ENCODE measurements at regions not wholly inside any gene's neighbourhood (a gene's known extent, or its start where the extent isn't known, plus 50 kb on each side); places are given as distances from the start of the nearest gene placed in this dataset.

- no TSS peak for BruUV-seq (replicated peaks)
- Histone ChIP-seq H3K79me2 (ENCODE audit: insufficient read depth, low read length) (no peaks in the 10 kb centered on the region), H4K20me1 (ENCODE audit: insufficient read depth) (no peaks in the 10 kb centered on the region), H2AFZ (ENCODE audit: low read depth, low read length, poor library complexity, severe bottlenecking) (no peak overlapping the region), H3K9me2 (ENCODE audit: insufficient read depth) (no peaks in the 10 kb centered on the region), H3K4me1 (ENCODE audit: control insufficient read depth in 1 of 2, insufficient read depth in 2 of 2, low read length in 2 of 2) (no peaks in the 10 kb centered on the region), H3K27ac (ENCODE audit: low read depth, low read length) (no peak overlapping the region), H3K27me3 (ENCODE audit: insufficient read depth, low read length) (no peaks in the 10 kb centered on the region), H3K36me3 (ENCODE audit: control insufficient read depth in 1 of 2, insufficient read depth in 2 of 2, low read length in 2 of 2) (no peaks in the 10 kb centered on the region), H3K4me3 (replicated peaks in 1 of 2; ENCODE audit: low read depth in 1 of 2, low read length in 2 of 2) (no peak overlapping the region), H3K4me2 (ENCODE audit: low read length) (no peak overlapping the region), H3K9me3 (ENCODE audit: control insufficient read depth in 1 of 2, insufficient read depth in 1 of 2, low read depth in 1 of 2, low read length in 2 of 2) (no peaks in the 10 kb centered on the region; a peak in 1 of 4 replicates), H3K9ac (ENCODE audit: low read length) (no peak overlapping the region)
- ChIA-PET POLR2A (no interaction called here), RAD21 (ENCODE audit: low non-redundant PET in 1 of 2, low total read pairs in 2 of 2, uncharacterized antibody in 2 of 2, unreplicated experiment in 2 of 2) (no interaction called here), CTCF (no interaction called here)
- intact Hi-C loops (cut with micrococcal nuclease), result no loop called here
- DNase-seq (ENCODE audit: low read depth, low spot score), result no peak
- no peak for ATAC-seq
- TF ChIP-seq ATF3 (IDR thresholded peaks at IDR 0.05) (no peak), RAD21 (IDR thresholded peaks at IDR 0.05; ENCODE audit: low read depth) (no peak), FOSL1 (IDR thresholded peaks at IDR 0.05; ENCODE audit: low read depth) (no peak), POLR2AphosphoS5 (IDR thresholded peaks at IDR 0.05; ENCODE audit: low read depth, low read length) (no peak), YY1 (IDR thresholded peaks at IDR 0.05; ENCODE audit: extremely low read depth, insufficient replicate concordance, low read depth, low read length) (no peak), ELF1 (IDR thresholded peaks at IDR 0.05; ENCODE audit: borderline replicate concordance, low read depth) (no peak), POLR2A (IDR thresholded peaks at IDR 0.05; ENCODE audit: borderline replicate concordance, extremely low read depth, insufficient read depth, insufficient read length) (no peak)
Measured at GRCh38 chr2:215207041-215207440, 68.6 kb upstream of the ABCA12 start.

- TF ChIP-seq SIN3A (IDR thresholded peaks at IDR 0.05; ENCODE audit: low read depth) (no peak), YY1 (IDR thresholded peaks at IDR 0.05; ENCODE audit: extremely low read depth, insufficient replicate concordance, low read depth, low read length) (no peak), SRF (IDR thresholded peaks at IDR 0.05; ENCODE audit: low read depth) (no peak), CEBPB (IDR thresholded peaks at IDR 0.05; ENCODE audit: low read depth) (no peak), EZH2phosphoT487 (IDR thresholded peaks at IDR 0.05; ENCODE audit: borderline replicate concordance) (no peak), EGR1 (IDR thresholded peaks at IDR 0.05; ENCODE audit: low read depth) (no peak)
- no peak overlapping the region for H3K9ac ChIP-seq (ENCODE audit: low read length)
- no peaks in the 10 kb centered on the region for H3K79me2 ChIP-seq (ENCODE audit: insufficient read depth, low read length)
- H3K36me3 ChIP-seq (ENCODE audit: control insufficient read depth in 1 of 2, insufficient read depth in 2 of 2, low read length in 2 of 2), result no peaks in the 10 kb centered on the region
- ChIA-PET RAD21 (ENCODE audit: low non-redundant PET in 1 of 2, low total read pairs in 2 of 2, uncharacterized antibody in 2 of 2, unreplicated experiment in 2 of 2) (no interaction called here), CTCF (no interaction called here), POLR2A (no interaction called here)
- no peak for ATAC-seq
- no peak overlapping the region for H3K27ac ChIP-seq (ENCODE audit: low read depth, low read length)
- DNase-seq (ENCODE audit: low read depth, low spot score), result no peak
- H3K9me3 ChIP-seq (ENCODE audit: control insufficient read depth in 1 of 2, insufficient read depth in 1 of 2, low read depth in 1 of 2, low read length in 2 of 2), result no peaks in the 10 kb centered on the region; a peak in 1 of 4 replicates
- no peak overlapping the region for H3K4me3 ChIP-seq (replicated peaks in 1 of 2; ENCODE audit: low read depth in 1 of 2, low read length in 2 of 2)
- no peaks in the 10 kb centered on the region for H3K9me2 ChIP-seq (ENCODE audit: insufficient read depth)
- intact Hi-C loops (cut with micrococcal nuclease), result no loop called here
- H2AFZ ChIP-seq (ENCODE audit: low read depth, low read length, poor library complexity, severe bottlenecking), result no peak overlapping the region
- no TSS peak for BruUV-seq (replicated peaks)
- no peaks in the 10 kb centered on the region for H3K4me1 ChIP-seq (ENCODE audit: control insufficient read depth in 1 of 2, insufficient read depth in 2 of 2, low read length in 2 of 2)
- H3K4me2 ChIP-seq (ENCODE audit: low read length), result no peak overlapping the region
- H3K27me3 ChIP-seq (ENCODE audit: insufficient read depth, low read length), result no peaks in the 10 kb centered on the region
- H4K20me1 ChIP-seq (ENCODE audit: insufficient read depth), result no peaks in the 10 kb centered on the region
Measured at GRCh38 chr2:215205787-215206186, 67.4 kb upstream of the ABCA12 start.
